ENCODE measurements at regions not wholly inside any gene's neighbourhood (a gene's known extent, or its start where the extent isn't known, plus 50 kb on each side); places are given as distances from the start of the nearest gene placed in this dataset.

- DNase-seq = no peak
These were observed 120.5 kb downstream of the ZFP36L2 start for GRCh38 chr2:43105586-43106558.

DNA sequence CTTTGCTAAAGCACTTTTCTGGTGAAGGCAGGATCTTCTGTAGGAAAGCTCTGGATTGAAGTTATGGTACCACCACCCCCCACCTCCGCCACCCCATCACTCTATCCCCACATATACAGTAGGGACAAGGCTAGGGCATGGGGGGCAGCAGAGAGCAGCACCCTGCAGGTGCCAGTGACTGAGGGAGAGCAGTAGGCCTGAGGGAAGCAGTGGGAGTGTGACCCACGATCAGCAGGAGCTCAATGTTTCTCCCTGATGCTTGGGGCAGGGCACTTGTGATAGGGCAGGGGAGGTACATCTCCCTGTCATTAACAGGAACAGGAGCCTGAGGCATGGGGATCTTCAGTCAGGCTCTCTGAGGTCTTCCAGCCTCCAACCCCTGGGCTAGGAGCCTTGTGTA, 121.6 kb downstream of the ZFP36L2 start:
- DNase-seq = no peak

DNA sequence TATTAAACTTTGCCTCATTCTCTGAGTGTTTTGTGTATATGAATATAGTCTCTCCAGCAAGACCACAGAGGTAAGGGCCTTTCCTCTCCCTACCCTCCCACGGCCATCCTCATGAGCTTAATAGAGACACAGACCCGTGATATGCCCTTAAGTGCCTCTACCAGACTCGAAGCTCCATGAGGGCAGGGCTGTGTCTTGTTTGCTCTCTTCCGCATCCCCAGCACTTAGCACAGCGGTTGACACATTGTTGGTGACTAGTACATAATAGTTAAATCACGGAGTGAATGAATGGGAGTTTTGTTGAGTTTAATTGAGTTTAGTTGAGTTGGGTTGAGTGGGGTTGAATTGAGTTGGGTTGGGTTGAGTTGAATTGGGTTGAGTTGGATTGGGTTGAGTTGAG, 122.3 kb downstream of the ZFP36L2 start:
- DNase-seq = no peak

GRCh38 chr2:43103093-43103404, 123.4 kb downstream of the ZFP36L2 start:
- DNase-seq = no peak

GRCh38 chr2:43102366-43103092, 123.9 kb downstream of the ZFP36L2 start:
- DNase-seq = no peak

GRCh38 chr2:43101751-43102150, 124.7 kb downstream of the ZFP36L2 start:
- DNase-seq = no peak

DNA sequence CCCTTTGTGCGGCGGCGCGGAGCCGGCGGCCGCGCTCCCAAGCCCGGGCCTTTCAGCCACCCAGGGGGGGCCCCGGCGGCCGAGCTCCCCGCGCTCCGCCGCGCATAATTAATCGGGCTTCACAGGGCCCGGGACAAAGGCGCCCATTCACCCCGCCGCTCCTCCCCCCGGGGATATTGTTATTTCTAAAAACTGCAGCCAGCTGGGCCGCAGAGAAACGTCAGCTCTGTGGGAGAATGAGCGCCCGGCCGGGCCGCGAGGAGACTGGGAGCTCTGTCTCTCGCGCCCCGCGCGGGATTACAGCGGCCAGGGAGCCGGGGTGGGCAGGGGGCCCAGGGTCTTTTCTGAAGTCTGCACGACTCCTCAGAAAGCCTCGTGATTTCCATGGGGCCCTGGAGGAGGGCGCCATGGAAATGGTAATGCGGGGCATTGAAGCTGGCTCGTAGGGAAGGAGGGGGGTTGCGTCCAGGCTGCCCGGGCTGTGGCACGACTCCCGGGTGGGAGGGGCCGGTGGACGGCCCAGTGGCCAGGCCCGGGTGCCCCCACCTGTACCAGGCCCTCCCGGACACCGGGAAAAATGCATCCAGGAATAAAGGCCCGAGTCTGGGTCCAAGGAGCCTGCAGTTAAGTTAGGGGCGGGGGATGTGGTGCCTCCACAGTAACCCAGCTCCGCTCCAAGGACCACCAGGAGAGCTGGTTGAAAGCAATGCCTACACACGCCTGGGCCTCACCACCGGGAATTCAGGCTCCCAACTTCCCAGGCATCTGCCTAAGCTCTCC, 125.3 kb downstream of the ZFP36L2 start:
- DNase-seq = no peak

GRCh38 chr2:43100362-43100882, 126.0 kb downstream of the ZFP36L2 start:
- DNase-seq = no peak

DNA sequence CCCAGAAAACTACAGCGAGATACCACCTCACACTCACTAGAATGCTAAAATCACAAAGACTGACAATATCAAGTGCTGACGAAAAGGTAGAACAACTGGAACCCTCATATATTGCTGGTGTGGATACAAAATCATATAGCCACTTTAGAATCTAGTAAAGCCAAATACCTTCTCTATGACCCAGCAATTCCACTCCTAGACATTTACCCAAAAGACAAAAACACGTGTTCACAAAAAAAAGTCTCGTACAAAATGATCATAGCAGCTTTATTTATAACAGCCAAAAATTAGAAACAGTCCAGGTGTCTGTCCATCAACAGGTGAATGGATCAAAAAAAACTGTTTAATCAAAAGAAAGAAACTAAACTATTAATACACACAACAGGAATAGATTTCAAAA, 126.6 kb downstream of the ZFP36L2 start:
- no peak for DNase-seq

DNA sequence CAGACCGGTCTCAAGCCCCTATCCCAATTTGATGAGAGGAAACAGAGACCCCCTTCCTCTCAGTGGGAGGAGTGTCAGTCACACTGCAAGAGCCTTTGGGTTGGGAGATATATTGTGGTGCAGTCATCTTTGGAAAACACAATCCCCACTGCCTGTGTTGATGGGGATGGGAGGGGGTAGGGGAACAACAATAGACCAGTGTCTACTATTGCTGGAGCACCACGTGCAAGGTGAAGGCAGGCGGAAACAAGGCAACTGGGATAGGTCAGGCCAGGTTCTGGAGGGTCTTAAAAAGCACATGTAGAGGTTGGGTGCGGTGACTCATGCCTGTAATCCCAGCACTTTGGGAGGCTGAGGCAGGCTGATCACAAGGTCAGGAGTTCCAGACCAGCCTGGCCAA, 127.9 kb downstream of the ZFP36L2 start:
- no peak for DNase-seq

DNA sequence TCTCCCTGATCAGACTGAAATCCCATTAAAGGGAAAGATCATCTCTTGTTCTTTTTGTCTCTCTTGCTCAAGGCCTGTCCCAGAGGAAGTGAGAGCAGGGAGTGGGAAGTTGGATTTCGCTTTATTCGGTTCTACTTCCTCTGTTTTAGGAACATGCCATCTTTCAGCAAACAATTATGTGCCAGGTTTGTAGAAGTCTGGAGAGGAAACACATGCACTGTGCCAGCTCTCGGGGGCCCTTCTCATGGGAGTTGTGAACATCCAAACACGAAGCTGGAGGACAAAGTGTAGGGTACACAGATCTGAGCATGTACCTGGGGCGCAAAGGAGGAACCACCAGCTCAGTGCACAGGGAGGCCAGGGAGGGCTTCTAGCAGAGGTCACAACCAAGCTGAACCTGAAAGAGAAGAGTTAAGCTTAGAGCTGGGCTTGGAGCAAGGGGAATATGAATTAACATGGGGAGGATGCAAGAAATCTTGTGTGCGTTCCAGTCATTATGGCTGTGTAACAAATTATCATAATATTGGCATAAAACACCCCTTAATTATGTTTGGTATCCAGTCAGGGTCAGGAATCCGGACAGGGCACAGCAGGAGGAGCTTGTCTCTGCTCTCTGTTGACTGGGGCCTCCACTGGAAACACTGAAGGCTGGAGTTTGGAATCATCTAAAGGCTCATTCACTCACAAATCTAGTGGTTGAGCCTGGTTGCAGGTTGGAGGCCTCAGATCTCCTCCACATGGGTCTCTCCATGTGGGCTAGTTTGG, 128.6 kb downstream of the ZFP36L2 start:
- DNase-seq = no peak

GRCh38 chr2:43095533-43096295, 130.7 kb downstream of the ZFP36L2 start:
- no peak for DNase-seq

DNA sequence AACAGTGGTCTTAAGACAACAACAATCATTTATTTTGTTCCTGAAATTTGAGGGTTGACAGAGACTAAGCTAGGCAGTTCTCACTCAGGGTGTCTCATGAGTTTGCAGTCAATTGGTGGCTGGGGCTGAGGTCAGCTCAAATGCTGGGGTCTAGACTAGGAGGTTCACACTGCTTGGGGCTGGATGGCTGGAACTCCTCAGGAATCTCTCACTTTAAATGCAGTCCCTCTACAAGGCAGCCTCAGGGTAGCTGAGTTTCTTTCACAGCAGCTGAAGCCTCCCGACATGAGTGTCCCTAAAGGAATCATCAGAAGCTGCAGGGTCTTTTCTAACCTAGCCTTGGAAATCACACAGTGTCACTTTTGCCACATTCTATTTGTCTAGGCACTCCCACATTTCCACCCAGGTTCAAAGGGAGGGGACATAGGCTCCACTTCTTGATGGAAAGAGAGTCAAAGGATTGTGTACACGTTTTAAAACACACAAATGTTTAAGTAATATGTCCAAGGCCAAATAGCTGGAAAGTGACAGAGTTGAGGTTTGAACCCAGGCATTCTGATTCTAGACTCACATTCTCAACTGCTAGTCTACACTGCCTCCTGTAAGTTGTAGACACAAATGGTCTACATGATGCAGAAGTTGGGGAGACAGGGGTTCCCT, 133.8 kb downstream of the ZFP36L2 start:
- no peak for DNase-seq

DNA sequence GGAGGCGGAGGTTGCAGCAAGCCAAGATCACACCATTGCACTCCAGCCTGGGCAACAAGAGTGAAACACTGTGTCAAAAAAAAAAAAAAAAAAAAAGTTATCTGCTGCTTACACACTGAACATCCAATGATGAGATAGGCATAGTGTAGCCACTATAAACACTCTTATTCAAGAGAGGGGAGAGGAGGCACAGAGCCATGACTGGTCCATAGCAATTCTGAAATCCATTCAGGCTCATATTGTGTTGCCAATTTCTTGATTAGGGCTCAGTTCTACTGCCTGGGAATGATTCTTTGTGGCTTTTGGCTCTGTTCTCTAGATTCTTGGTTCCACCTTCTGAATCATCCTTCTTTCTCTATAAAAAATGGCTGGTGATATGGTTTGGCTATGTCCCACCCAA, 136.1 kb downstream of the ZFP36L2 start:
- DNase-seq = no peak

DNA sequence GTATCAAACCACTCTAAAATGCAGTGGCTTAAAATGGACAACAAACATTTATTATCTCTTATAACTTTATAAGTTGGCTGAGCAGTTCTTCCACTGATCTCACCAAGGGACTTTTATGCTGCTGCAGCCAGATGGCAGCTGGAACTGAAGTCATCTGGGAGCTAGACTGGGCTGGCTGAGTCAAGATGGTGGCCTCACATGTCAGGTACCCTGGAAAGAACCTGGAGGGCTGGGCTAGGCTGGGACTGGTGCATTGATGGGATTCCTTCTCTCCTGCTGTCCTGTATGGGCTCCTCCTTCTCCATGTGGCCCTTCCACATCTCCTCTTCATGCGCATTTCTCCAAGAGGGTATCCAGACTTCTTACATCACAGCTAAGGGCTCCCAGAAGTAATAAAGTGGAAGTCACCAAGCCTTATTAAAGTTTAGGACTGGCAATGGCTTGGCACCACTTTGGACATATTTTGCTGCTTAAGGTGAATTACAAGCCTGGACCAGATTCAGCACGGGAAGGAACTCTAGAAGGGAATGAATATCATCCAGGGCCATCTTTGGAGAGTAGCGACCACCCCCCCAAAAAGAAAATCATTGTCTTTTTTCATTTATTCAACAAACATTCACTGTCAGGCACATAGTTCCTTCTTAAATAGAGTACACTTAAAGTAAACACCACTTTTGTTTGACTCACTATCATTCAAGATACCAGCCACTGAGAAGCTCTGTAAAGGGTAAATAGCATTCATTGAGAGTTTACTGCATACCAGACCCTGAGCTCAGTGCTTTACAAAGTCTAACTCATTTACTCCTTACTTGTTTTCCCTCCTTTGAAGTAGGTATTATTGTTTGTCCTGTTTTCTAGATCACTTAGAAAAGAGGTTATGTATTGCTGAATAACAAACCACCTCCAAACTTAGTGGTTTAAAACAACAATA, 138.0 kb downstream of the ZFP36L2 start:
- DNase-seq = no peak

DNA sequence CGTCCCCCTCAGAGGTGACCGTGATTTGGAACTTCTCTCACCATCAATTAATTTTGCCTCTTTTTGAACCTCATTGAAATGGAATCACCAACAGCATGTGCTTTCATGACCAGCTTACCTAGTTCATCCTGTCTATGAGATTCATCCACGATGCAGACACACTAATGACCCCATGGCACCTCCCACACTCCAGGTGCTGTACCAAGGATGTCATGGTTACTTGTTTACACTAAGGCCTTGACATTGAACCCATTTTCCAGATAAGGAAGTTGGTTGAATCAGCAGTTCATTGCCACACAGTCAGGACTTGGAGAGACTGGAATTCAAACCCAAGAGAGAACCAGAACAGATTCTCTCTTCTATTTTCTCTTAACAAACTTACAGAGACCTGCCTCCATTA, 139.0 kb downstream of the ZFP36L2 start:
- no peak for DNase-seq

DNA sequence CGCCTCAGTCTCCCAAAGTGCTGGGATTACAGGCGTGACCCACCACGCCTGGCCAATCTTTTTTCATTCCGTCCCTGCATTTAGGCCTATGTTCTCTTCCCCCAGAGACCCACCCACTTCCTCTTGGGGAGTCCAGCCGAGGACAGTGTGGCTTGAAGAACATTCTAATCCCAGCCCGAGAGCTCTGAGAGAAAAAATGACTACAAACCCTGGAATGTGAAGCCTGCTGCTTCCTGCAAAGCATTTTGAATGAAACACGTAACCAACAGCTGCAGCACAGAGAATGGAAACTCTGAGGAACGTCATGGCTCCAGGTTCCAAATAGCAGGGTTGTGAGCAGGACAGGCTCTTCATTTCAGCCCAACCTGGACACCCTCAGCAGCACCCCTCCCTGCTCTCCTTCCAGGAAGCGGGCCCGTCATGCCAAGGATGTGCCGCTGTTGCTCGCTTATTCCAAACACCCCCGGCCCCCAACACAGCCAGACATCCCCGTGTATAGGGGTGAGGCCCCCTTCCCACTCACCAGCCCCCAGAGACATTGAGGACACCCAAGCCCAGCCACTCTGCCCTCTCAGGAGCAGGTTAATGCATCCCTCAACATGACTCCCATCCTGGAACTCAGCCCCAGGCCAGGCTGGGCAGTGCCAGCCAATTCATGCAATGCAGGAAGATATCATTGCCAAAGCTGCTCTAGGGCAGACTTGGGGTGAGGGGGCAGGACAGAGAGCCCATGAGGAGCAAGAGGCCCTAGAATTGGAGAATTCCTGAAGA, 139.8 kb downstream of the ZFP36L2 start:
- DNase-seq = no peak

DNA sequence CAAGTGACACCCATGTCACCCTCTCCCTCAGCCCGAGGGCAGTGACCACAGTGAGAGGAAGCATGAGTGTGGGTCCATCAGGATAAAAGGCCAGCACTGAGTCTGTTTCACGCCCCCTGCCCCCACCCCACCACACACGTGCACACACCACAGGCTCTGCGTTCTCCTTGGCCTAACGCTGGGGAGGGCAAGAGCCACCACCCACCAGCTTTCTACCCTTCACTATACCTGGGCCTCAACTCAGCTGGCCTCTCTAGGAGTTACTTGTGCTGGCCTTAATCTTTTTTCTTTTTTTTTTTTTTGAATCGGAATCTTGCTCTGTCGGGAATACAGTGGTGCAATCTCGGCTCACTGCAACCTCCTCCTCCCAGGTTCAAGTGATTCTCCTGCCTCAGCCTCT, 140.5 kb downstream of the ZFP36L2 start:
- no peak for DNase-seq

- no peak for DNase-seq
These were observed 140.9 kb downstream of the ZFP36L2 start for GRCh38 chr2:43085505-43085904.
